Activated B cell treated with CpG ODN at 0.5 μM for 24 hours (primary cell): ENCODE measurements at regions not wholly inside any gene's neighbourhood (a gene's known extent, or its start where the extent isn't known, plus 50 kb on each side); places are given as distances from the start of the nearest gene placed in this dataset.

Experiments
- ATAC-seq: fragments of 200-7000 bp; cut with Tn5 transposase; one replicate; pipeline ENCODE4 v1.10.0; 2021; ENCODE audit warnings: low read depth, mild to moderate bottlenecking, moderate library complexity
- CTCF ChIA-PET: fragments of 350-600 bp; sonication (Branson Sonifier 250); formaldehyde crosslinking; loops from one replicate; lab custom pipeline; 2021; ENCODE audit warnings: antibody characterized with exemption; lab: Charles Lee
- POLR2A ChIA-PET: fragments of 350-600 bp; sonication (Branson Sonifier 250); formaldehyde crosslinking; loops from one replicate; lab custom pipeline; 2021; ENCODE audit warnings: antibody characterized with exemption; lab: Charles Lee
- DNase-seq: peaks from one replicate; pipeline ENCODE4 v3.0.0; 2022
- H3K27ac Mint-ChIP-seq: one replicate; pipeline ENCODE4 v1.8.0; 2020; ENCODE audit warnings: mixed read lengths
- H3K27me3 Mint-ChIP-seq: one replicate; pipeline ENCODE4 v1.8.0; 2021; ENCODE audit warnings: mixed read lengths
- H3K36me3 Mint-ChIP-seq: one replicate; pipeline ENCODE4 v1.8.0; 2021; ENCODE audit warnings: low read depth, mixed read lengths
- H3K4me1 Mint-ChIP-seq: one replicate; pipeline ENCODE4 v1.8.0; 2021; ENCODE audit warnings: mixed read lengths
- H3K4me3 Mint-ChIP-seq: one replicate; pipeline ENCODE4 v1.8.0; 2020; ENCODE audit warnings: mild to moderate bottlenecking, mixed read lengths
- H3K9me3 Mint-ChIP-seq: one replicate; pipeline ENCODE4 v1.8.0; 2020; ENCODE audit warnings: mixed read lengths
- CTCF ChIP-seq: fragments of 200-600 bp; IDR thresholded peaks from one replicate; pipeline ENCODE4 v1.8.0; 2022; ENCODE audit warnings: antibody characterized with exemption, mild to moderate bottlenecking
- intact Hi-C: fragments of 100-400 bp; cut with micrococcal nuclease; formaldehyde crosslinking; loops from one replicate; pipeline ENCODE4 v1.15.1; 2024

GRCh38 chr4:122041312-122041711, 89.5 kb upstream of the TRPC3 start:
- DNase-seq (no peak), ATAC-seq (no peak)
- ChIA-PET POLR2A (no interaction called here), CTCF (no interaction called here)
- Mint-ChIP-seq H3K36me3 (no peaks in the 10 kb centered on the region), H3K27ac (no peak overlapping the region), H3K4me1 (no peaks in the 10 kb centered on the region), H3K27me3 (peaks cover 13% of the 10 kb centered on the region), H3K4me3 (no peak overlapping the region), H3K9me3 (no peaks in the 10 kb centered on the region)
- intact Hi-C loops, result no loop called here
- TF ChIP-seq CTCF, result no peak

- intact Hi-C loops, result no loop called here
- Mint-ChIP-seq H3K4me3 (no peak overlapping the region), H3K36me3 (no peaks in the 10 kb centered on the region), H3K27ac (no peak overlapping the region), H3K27me3 (peaks cover 19% of the 10 kb centered on the region), H3K9me3 (no peaks in the 10 kb centered on the region), H3K4me1 (no peaks in the 10 kb centered on the region)
- ChIA-PET POLR2A (no interaction called here), CTCF (no interaction called here)
- DNase-seq (no peak), ATAC-seq (no peak)
- no peak for TF ChIP-seq CTCF
Observed at GRCh38 chr4:122038896-122039295, 87.0 kb upstream of the TRPC3 start.

GRCh38 chr4:122034619-122035018, 82.8 kb upstream of the TRPC3 start:
- Mint-ChIP-seq H3K4me3 (no peak overlapping the region), H3K27ac (no peak overlapping the region), H3K36me3 (no peaks in the 10 kb centered on the region), H3K4me1 (no peaks in the 10 kb centered on the region), H3K27me3 (peaks cover 8% of the 10 kb centered on the region), H3K9me3 (peaks cover 10% of the 10 kb centered on the region)
- TF ChIP-seq CTCF, result no peak
- intact Hi-C loops, result no loop called here
- CTCF ChIA-PET, result no interaction called here
- ATAC-seq (no peak), DNase-seq (no peak)
- POLR2A ChIA-PET, result no interaction called here

- Mint-ChIP-seq H3K27ac (no peak overlapping the region), H3K4me3 (no peak overlapping the region), H3K27me3 (peaks cover 2% of the 10 kb centered on the region), H3K9me3 (peaks cover 16% of the 10 kb centered on the region), H3K4me1 (no peaks in the 10 kb centered on the region), H3K36me3 (no peaks in the 10 kb centered on the region)
- DNase-seq (no peak), ATAC-seq (no peak)
- TF ChIP-seq CTCF, result no peak
- intact Hi-C loops, result no loop called here
- CTCF ChIA-PET, result no interaction called here
- POLR2A ChIA-PET, result no interaction called here
Observed at GRCh38 chr4:122027203-122027602, 75.3 kb upstream of the TRPC3 start.

- TF ChIP-seq CTCF, result no peak
- H3K9me3 Mint-ChIP-seq, result peaks cover 5% of the 10 kb centered on the region
- CTCF ChIA-PET, result no interaction called here
Observed at GRCh38 chr4:122017296-122017695, 65.4 kb upstream of the TRPC3 start.

More at GRCh38 chr4:122017296-122017695, 65.4 kb upstream of the TRPC3 start:
- no peaks in the 10 kb centered on the region for H3K4me1 Mint-ChIP-seq
- no peak overlapping the region for H3K4me3 Mint-ChIP-seq
- POLR2A ChIA-PET, result no interaction called here
- ATAC-seq (no peak), DNase-seq (no peak)
- intact Hi-C loops, result no loop called here
- no peaks in the 10 kb centered on the region for H3K36me3 Mint-ChIP-seq
- peaks cover 21% of the 10 kb centered on the region for H3K27me3 Mint-ChIP-seq
- H3K27ac Mint-ChIP-seq, result no peak overlapping the region
